HL-60 (cell line): ENCODE measurements at regions not wholly inside any gene's neighbourhood (a gene's known extent, or its start where the extent isn't known, plus 50 kb on each side); places are given as distances from the start of the nearest gene placed in this dataset.
"Not testable (repeated sequence)": the region's sequence is repeated elsewhere in the genome, so short reads cannot be mapped to it uniquely, and the experiment has no call there.

Source experiments
- DNase-seq, 2 experiments: peaks; one replicate each; pipeline ENCODE4 v3.0.0-alpha.2; 2010 to 2020; ENCODE audit warnings: low read depth in 1 of 2, low spot score in 1 of 2
- H3K27ac ChIP-seq: fragments of 250-450 bp; sonication (Bioruptor Pico); replicated peaks from 2 replicates; pipeline ENCODE4 v1.5.1; 2020; ENCODE audit warnings: mild to moderate bottlenecking, moderate library complexity
- H3K27me3 ChIP-seq: fragments of 250-450 bp; sonication (Bioruptor Pico); 2 replicates; pipeline ENCODE4 v1.5.1; 2021; ENCODE audit warnings: mild to moderate bottlenecking, moderate library complexity; ENCODE audit not compliant: insufficient read depth, poor library complexity, severe bottlenecking
- H3K4me3 ChIP-seq: replicated peaks from 2 replicates; pipeline ENCODE4 v1.5.1; 2011; ENCODE audit warnings: mild to moderate bottlenecking, control low read depth, low read length; ENCODE audit not compliant: insufficient read depth
- GABPA ChIP-seq: IDR thresholded peaks from 2 replicates; pipeline ENCODE4 v1.6.1; 2012; ENCODE audit warnings: low read depth
- POLR2AphosphoS5 ChIP-seq: IDR thresholded peaks from 2 replicates; pipeline ENCODE4 v1.6.1; 2012; ENCODE audit warnings: low read depth
- SPI1 ChIP-seq: IDR thresholded peaks from 2 replicates; pipeline ENCODE4 v1.6.1; 2012; ENCODE audit warnings: low read depth, mild to moderate bottlenecking, borderline replicate concordance
- TF ChIP-seq, protein P1 (sequence below): IDR thresholded peaks from one replicate; pipeline ENCODE4 v1.5.1; 2011; ENCODE audit warnings: low read length, control low read depth, inconsistent platforms; ENCODE audit not compliant: insufficient read depth
- TF ChIP-seq, protein P2 (sequence below): IDR thresholded peaks from 2 replicates; pipeline ENCODE4 v1.6.1; 2012; ENCODE audit warnings: low read depth; ENCODE audit not compliant: insufficient replicate concordance

DNA sequence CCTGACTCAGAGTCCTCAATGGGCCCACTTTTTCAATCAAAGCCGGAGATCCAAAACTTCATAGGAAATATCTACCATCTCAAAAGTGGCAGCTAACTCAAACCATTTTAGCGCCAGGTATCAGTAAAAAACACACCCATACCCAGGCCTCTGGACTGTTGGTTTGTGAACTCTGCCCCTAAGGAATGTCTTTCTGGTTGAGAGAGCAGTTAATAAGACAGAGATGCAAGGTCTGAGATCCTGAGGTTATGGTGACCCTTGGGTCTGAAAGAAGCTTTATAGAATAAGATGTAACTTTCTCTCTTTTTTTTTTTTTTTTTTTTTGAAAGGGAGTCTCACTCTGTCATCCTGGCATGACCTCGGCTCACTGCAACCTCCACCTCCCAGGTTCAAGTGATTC, 350.5 kb downstream of the SOX9 start:
- Histone ChIP-seq H3K27me3 (peaks cover 4% of the 10 kb centered on the region), H3K4me3 (no peak overlapping the region), H3K27ac (no peak overlapping the region)
- TF ChIP-seq SPI1 (no peak), GABPA (no peak), POLR2AphosphoS5 (no peak)
- TF ChIP-seq, protein P1, sequence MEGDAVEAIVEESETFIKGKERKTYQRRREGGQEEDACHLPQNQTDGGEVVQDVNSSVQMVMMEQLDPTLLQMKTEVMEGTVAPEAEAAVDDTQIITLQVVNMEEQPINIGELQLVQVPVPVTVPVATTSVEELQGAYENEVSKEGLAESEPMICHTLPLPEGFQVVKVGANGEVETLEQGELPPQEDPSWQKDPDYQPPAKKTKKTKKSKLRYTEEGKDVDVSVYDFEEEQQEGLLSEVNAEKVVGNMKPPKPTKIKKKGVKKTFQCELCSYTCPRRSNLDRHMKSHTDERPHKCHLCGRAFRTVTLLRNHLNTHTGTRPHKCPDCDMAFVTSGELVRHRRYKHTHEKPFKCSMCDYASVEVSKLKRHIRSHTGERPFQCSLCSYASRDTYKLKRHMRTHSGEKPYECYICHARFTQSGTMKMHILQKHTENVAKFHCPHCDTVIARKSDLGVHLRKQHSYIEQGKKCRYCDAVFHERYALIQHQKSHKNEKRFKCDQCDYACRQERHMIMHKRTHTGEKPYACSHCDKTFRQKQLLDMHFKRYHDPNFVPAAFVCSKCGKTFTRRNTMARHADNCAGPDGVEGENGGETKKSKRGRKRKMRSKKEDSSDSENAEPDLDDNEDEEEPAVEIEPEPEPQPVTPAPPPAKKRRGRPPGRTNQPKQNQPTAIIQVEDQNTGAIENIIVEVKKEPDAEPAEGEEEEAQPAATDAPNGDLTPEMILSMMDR, result no peak
- TF ChIP-seq, protein P2, sequence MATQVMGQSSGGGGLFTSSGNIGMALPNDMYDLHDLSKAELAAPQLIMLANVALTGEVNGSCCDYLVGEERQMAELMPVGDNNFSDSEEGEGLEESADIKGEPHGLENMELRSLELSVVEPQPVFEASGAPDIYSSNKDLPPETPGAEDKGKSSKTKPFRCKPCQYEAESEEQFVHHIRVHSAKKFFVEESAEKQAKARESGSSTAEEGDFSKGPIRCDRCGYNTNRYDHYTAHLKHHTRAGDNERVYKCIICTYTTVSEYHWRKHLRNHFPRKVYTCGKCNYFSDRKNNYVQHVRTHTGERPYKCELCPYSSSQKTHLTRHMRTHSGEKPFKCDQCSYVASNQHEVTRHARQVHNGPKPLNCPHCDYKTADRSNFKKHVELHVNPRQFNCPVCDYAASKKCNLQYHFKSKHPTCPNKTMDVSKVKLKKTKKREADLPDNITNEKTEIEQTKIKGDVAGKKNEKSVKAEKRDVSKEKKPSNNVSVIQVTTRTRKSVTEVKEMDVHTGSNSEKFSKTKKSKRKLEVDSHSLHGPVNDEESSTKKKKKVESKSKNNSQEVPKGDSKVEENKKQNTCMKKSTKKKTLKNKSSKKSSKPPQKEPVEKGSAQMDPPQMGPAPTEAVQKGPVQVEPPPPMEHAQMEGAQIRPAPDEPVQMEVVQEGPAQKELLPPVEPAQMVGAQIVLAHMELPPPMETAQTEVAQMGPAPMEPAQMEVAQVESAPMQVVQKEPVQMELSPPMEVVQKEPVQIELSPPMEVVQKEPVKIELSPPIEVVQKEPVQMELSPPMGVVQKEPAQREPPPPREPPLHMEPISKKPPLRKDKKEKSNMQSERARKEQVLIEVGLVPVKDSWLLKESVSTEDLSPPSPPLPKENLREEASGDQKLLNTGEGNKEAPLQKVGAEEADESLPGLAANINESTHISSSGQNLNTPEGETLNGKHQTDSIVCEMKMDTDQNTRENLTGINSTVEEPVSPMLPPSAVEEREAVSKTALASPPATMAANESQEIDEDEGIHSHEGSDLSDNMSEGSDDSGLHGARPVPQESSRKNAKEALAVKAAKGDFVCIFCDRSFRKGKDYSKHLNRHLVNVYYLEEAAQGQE, result no peak
- no peak for DNase-seq

DNA sequence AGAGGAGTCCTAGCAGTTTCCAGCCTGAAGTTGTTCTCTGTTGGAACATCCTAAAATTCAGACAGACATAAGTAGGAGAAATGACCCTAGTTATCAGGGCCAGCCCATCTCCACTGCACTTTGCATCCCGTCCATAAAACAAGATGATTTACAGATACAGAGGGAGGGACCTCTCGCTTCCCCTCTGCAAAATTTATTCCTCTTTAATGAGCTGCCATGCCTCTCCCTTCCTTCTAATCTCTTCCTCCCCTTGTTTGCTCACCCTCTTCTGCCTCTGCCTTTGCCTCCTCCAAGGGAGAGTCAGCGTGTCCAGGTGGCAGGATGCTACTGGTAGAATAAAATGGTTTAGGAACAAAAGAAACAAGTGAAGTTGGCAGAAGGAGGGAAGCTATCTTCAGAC, 351.3 kb downstream of the SOX9 start:
- no peak for DNase-seq
- TF ChIP-seq POLR2AphosphoS5 (no peak), SPI1 (no peak), GABPA (no peak)
- TF ChIP-seq, protein P2, result no peak
- TF ChIP-seq, protein P1, result no peak
- Histone ChIP-seq H3K27me3 (peaks cover 5% of the 10 kb centered on the region), H3K4me3 (no peak overlapping the region), H3K27ac (no peak overlapping the region)

DNA sequence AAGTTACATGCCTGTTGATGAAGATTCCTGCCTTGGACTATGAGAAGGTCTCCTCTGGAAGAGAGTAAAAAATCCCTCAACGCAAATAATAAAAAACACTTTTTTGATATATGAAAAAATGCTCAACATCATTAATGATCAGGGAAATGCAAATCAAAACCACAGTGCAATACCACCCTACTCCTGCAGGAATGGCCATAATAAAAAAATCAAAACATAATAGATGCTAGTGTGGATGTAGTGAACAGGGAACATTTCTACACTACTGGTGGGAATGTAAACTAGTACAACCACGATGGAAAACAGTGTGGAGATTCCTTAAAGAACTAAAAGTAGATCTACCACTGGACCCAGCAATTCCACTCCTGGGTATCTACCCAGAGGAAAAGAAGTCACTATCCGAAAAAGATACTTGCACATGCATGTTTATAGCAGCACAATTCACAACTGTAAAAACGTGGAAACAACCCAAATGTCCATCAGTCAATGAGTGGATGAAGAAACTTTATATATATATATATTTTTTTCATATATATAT, 352.1 kb downstream of the SOX9 start:
- H3K4me3 ChIP-seq, DNase-seq, H3K27me3 ChIP-seq, H3K27ac ChIP-seq: not testable (repeated sequence)

DNA sequence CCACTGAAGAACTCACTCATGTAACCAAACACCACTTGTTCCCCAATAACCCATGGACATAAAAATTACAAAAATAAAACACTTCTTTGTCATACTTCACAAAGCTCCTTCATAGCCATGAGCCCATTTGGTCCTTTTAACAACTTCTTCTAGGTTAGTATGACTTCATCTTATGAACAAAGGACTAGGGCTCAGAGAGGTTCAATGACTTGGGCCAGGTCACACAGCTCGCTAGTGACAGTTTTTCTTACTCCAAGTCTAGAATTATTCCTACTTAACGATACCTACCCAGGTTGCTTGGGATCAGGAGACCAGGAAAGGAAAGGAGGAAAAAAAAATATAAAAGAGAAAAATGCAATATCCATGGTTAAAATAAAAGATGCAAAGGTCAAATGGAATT, 353.4 kb downstream of the SOX9 start:
- TF ChIP-seq GABPA (no peak), POLR2AphosphoS5 (no peak)
- TF ChIP-seq, protein P2, result no peak
- Histone ChIP-seq H3K4me3 (no peak overlapping the region), H3K27me3 (peaks cover 4% of the 10 kb centered on the region), H3K27ac (no peak overlapping the region)
- DNase-seq, result no peak
